MM.1S (cell line): ENCODE measurements at regions not wholly inside any gene's neighbourhood (a gene's known extent, or its start where the extent isn't known, plus 50 kb on each side); places are given as distances from the start of the nearest gene placed in this dataset.

Experiments used
- DNase-seq: peaks from one replicate; pipeline ENCODE4 v3.0.0-alpha.2; 2015
- H2AFZ ChIP-seq: fragments of 300-600 bp; sonication (generic); 2 replicates; pipeline ENCODE4 v1.6.0; 2016; ENCODE audit warnings: antibody characterized with exemption, low read length
- H3F3A ChIP-seq: fragments of 300-600 bp; sonication (generic); 2 replicates; pipeline ENCODE4 v1.6.1; 2016; ENCODE audit warnings: mild to moderate bottlenecking, antibody characterized with exemption, low read length, moderate library complexity, mixed read lengths; ENCODE audit not compliant: insufficient read depth
- H3K27ac ChIP-seq: fragments of 300-600 bp; sonication (generic); 2 replicates; pipeline ENCODE4 v1.5.1; 2016; ENCODE audit warnings: mild to moderate bottlenecking, low read length
- H3K27me3 ChIP-seq: fragments of 300-600 bp; sonication (generic); replicated peaks from 2 replicates; pipeline ENCODE4 v1.6.0; 2016; ENCODE audit warnings: low read length; ENCODE audit not compliant: insufficient read depth
- H3K36me3 ChIP-seq: fragments of 300-600 bp; sonication (generic); replicated peaks from 2 replicates; pipeline ENCODE4 v1.6.1; 2016; ENCODE audit warnings: mild to moderate bottlenecking, low read length, mixed read lengths; ENCODE audit not compliant: insufficient read depth
- H3K4me1 ChIP-seq: fragments of 300-600 bp; sonication (generic); 2 replicates; pipeline ENCODE4 v1.6.1; 2016; ENCODE audit warnings: low read length, mixed read lengths
- H3K4me2 ChIP-seq: fragments of 300-600 bp; sonication (generic); 2 replicates; pipeline ENCODE4 v1.6.0; 2016; ENCODE audit warnings: low read depth, low read length
- H3K4me3 ChIP-seq: fragments of 300-600 bp; sonication (generic); 2 replicates; pipeline ENCODE4 v1.5.1; 2016; ENCODE audit warnings: low read length, mixed read lengths
- H3K79me2 ChIP-seq: fragments of 300-600 bp; sonication (generic); 2 replicates; pipeline ENCODE4 v1.6.1; 2016; ENCODE audit warnings: mixed run types, low read length, mixed read lengths
- H3K9ac ChIP-seq: fragments of 300-600 bp; sonication (generic); 2 replicates; pipeline ENCODE4 v1.6.1; 2016; ENCODE audit warnings: low read length, mixed read lengths
- H3K9me2 ChIP-seq: fragments of 300-600 bp; sonication (generic); replicated peaks from 2 replicates; pipeline ENCODE4 v1.6.1; 2016; ENCODE audit warnings: mild to moderate bottlenecking, low read length, mixed read lengths; ENCODE audit not compliant: insufficient read depth
- H3K9me3 ChIP-seq: fragments of 300-600 bp; sonication (generic); replicated peaks from 2 replicates; pipeline ENCODE4 v1.6.1; 2016; ENCODE audit warnings: mild to moderate bottlenecking, low read length, mixed read lengths; ENCODE audit not compliant: insufficient read depth
- H4K20me1 ChIP-seq: fragments of 300-600 bp; sonication (generic); 2 replicates; pipeline ENCODE4 v1.6.1; 2016; ENCODE audit warnings: mild to moderate bottlenecking, low read length, moderate library complexity, mixed read lengths; ENCODE audit not compliant: insufficient read depth
- CTCF ChIP-seq: fragments of 300-600 bp; sonication (generic); IDR thresholded peaks from 2 replicates; pipeline ENCODE4 v1.5.1; 2016; ENCODE audit warnings: antibody characterized with exemption, low read length, mixed read lengths
- EZH2 ChIP-seq: fragments of 300-600 bp; sonication (generic); optimal IDR thresholded peaks from 2 replicates; pipeline ENCODE3; 2017; ENCODE audit warnings: low read depth, mild to moderate bottlenecking, antibody characterized with exemption, low read length, mixed read lengths
- EZH2phosphoT487 ChIP-seq: fragments of 300-600 bp; sonication (generic); IDR thresholded peaks from 2 replicates; pipeline ENCODE4 v1.6.1; 2018; ENCODE audit warnings: antibody characterized with exemption, low read length

- no peaks in the 10 kb centered on the region for H3K27me3 ChIP-seq
- H3K4me1 ChIP-seq, result no peaks in the 10 kb centered on the region
- DNase-seq, result no peak
- H3K27ac ChIP-seq, result no peak overlapping the region
- H3K36me3 ChIP-seq, result no peaks in the 10 kb centered on the region
- no peaks in the 10 kb centered on the region for H3K9me2 ChIP-seq
- no peak overlapping the region for H3K4me2 ChIP-seq
- H4K20me1 ChIP-seq, result no peaks in the 10 kb centered on the region
- no peaks in the 10 kb centered on the region for H3K79me2 ChIP-seq
- no peak overlapping the region for H3K9ac ChIP-seq
- no peaks in the 10 kb centered on the region for H3K9me3 ChIP-seq
- H2AFZ ChIP-seq, result no peak overlapping the region
- H3F3A ChIP-seq, result no peaks in the 10 kb centered on the region
- no peak for TF ChIP-seq CTCF
- no peak for TF ChIP-seq EZH2phosphoT487
- no peak for TF ChIP-seq EZH2
- no peak overlapping the region for H3K4me3 ChIP-seq
These were observed 170.6 kb upstream of the MDGA2 start for GRCh38 chr14:47846008-47846407.

DNA sequence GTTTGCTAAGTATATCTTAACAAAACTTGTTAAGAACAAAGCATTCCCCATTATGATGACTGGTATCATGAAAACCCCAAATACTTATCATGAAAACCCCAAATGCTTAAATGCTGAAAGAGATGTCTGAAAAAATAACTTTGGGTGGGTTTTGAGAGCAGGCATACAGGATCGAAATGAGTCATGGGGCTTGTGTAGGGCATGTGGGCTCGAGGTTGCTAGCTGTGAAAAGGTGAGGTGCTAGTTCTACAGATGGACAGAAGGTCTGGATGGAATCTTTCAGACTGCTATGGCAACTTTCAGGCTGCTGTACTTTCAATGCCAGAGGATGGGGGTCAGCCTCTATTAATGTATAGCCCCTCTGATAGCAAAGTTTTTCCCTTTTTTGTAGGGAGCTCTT, 167.8 kb upstream of the MDGA2 start:
- TF ChIP-seq CTCF (no peak), EZH2 (no peak), EZH2phosphoT487 (no peak)
- no peaks in the 10 kb centered on the region for H3K27me3 ChIP-seq
- no peaks in the 10 kb centered on the region for H3K79me2 ChIP-seq
- H2AFZ ChIP-seq, result no peak overlapping the region
- H3K9ac ChIP-seq, result no peak overlapping the region
- H3K9me3 ChIP-seq, result no peaks in the 10 kb centered on the region
- H3K4me2 ChIP-seq, result no peak overlapping the region
- H3K9me2 ChIP-seq, result no peaks in the 10 kb centered on the region
- no peaks in the 10 kb centered on the region for H3K36me3 ChIP-seq
- H3K4me1 ChIP-seq, result no peaks in the 10 kb centered on the region
- no peaks in the 10 kb centered on the region for H3F3A ChIP-seq
- no peak overlapping the region for H3K4me3 ChIP-seq
- H4K20me1 ChIP-seq, result no peaks in the 10 kb centered on the region
- no peak for DNase-seq
- H3K27ac ChIP-seq, result no peak overlapping the region

GRCh38 chr14:47833011-47833410, 157.6 kb upstream of the MDGA2 start:
- Histone ChIP-seq H3K27ac (no peak overlapping the region), H3K79me2 (no peaks in the 10 kb centered on the region), H3K9me3 (no peaks in the 10 kb centered on the region), H3K9ac (no peak overlapping the region), H3K4me3 (no peak overlapping the region), H3K4me2 (no peak overlapping the region), H3F3A (no peaks in the 10 kb centered on the region), H3K27me3 (no peaks in the 10 kb centered on the region), H3K9me2 (no peaks in the 10 kb centered on the region), H2AFZ (no peak overlapping the region), H4K20me1 (no peaks in the 10 kb centered on the region), H3K4me1 (no peaks in the 10 kb centered on the region), H3K36me3 (no peaks in the 10 kb centered on the region)
- no peak for TF ChIP-seq EZH2phosphoT487
- no peak for TF ChIP-seq EZH2
- TF ChIP-seq CTCF, result no peak
- no peak for DNase-seq
